Neutrophil (primary cell): ENCODE measurements at regions not wholly inside any gene's neighbourhood (a gene's known extent, or its start where the extent isn't known, plus 50 kb on each side); places are given as distances from the start of the nearest gene placed in this dataset.

Experiments
- H3K27ac ChIP-seq: fragments of 200-600 bp; sonication (generic); 2 replicates; pipeline ENCODE4 v1.5.1; 2016; ENCODE audit warnings: mild to moderate bottlenecking, moderate library complexity
- H3K27me3 ChIP-seq: fragments of 200-600 bp; sonication (generic); 2 replicates; pipeline ENCODE4 v1.6.0; 2016; ENCODE audit warnings: mild to moderate bottlenecking
- H3K36me3 ChIP-seq: fragments of 200-600 bp; sonication (generic); 2 replicates; pipeline ENCODE4 v1.5.1; 2017
- H3K4me1 ChIP-seq, 2 experiments: fragments of 200-600 bp in 1 of 2; sonication (generic) in 1 of 2; 1 replicate in 1 of 2; 2 replicates in 1 of 2; pipeline versions ENCODE4 v1.5.1 to v1.6.1; 2013 to 2016; ENCODE audit warnings: low read depth in 1 of 2, low read length in 1 of 2, mild to moderate bottlenecking in 1 of 2, moderate library complexity in 1 of 2; ENCODE audit not compliant: control insufficient read depth in 1 of 2, insufficient read depth in 1 of 2
- H3K4me3 ChIP-seq, 2 experiments: fragments of 200-600 bp in 1 of 2; sonication (generic) in 1 of 2; 1 replicate in 1 of 2; 2 replicates in 1 of 2; pipeline ENCODE4 v1.5.1; 2013 to 2016; ENCODE audit warnings: low read depth in 1 of 2, low read length in 1 of 2, mild to moderate bottlenecking in 1 of 2, moderate library complexity in 1 of 2
- H3K9me3 ChIP-seq: fragments of 200-600 bp; sonication (generic); 2 replicates; pipeline ENCODE4 v1.5.1; 2016
- TF ChIP-seq, protein P1 (sequence below): fragments of 200-600 bp; sonication (generic); IDR thresholded peaks from 2 replicates; pipeline ENCODE4 v1.5.1; 2016; ENCODE audit warnings: antibody characterized with exemption

DNA sequence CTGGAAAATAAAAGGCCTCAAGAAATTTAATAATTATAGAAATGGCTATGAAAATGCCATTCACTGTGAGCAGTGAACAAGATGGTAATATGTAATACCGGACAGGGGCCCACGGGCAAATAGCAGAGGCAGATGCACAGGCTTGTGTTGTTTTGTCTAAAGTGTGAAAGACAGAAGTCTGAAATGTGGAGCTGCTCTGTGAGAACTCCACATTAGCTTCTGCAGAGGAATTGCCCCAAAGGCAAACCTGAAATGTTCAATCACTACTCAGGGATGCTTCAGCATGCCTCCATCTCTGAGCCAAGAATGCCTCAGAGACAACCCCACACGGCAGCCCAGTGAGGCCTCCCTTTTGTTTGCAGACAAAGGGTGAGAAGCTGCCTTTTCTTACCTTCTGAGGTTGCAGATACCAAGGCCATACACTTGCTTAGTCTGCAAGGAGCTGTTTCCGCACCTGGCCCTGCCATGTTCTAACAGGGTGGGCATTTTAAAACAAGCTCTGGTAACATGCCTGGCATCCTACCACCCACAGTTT is 124.3 kb upstream of the CXCL14 start:
- TF ChIP-seq, protein P1, sequence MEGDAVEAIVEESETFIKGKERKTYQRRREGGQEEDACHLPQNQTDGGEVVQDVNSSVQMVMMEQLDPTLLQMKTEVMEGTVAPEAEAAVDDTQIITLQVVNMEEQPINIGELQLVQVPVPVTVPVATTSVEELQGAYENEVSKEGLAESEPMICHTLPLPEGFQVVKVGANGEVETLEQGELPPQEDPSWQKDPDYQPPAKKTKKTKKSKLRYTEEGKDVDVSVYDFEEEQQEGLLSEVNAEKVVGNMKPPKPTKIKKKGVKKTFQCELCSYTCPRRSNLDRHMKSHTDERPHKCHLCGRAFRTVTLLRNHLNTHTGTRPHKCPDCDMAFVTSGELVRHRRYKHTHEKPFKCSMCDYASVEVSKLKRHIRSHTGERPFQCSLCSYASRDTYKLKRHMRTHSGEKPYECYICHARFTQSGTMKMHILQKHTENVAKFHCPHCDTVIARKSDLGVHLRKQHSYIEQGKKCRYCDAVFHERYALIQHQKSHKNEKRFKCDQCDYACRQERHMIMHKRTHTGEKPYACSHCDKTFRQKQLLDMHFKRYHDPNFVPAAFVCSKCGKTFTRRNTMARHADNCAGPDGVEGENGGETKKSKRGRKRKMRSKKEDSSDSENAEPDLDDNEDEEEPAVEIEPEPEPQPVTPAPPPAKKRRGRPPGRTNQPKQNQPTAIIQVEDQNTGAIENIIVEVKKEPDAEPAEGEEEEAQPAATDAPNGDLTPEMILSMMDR, result no peak
- no peaks in the 10 kb centered on the region for H3K4me1 ChIP-seq
- no peaks in the 10 kb centered on the region for H3K27me3 ChIP-seq
- H3K36me3 ChIP-seq, result no peaks in the 10 kb centered on the region
- no peak overlapping the region for H3K27ac ChIP-seq
- no peaks in the 10 kb centered on the region for H3K9me3 ChIP-seq
- H3K4me3 ChIP-seq, result no peak overlapping the region

GRCh38 chr5:135702191-135702590 is 123.4 kb upstream of the CXCL14 start:
- Histone ChIP-seq H3K9me3 (no peaks in the 10 kb centered on the region), H3K36me3 (no peaks in the 10 kb centered on the region), H3K4me1 (no peaks in the 10 kb centered on the region), H3K4me3 (no peak overlapping the region), H3K27me3 (no peaks in the 10 kb centered on the region), H3K27ac (no peak overlapping the region)
- TF ChIP-seq, protein P1, result no peak

- H3K4me1 ChIP-seq, result no peaks in the 10 kb centered on the region
- H3K27me3 ChIP-seq, result no peaks in the 10 kb centered on the region
- H3K9me3 ChIP-seq, result no peaks in the 10 kb centered on the region
- no peak overlapping the region for H3K4me3 ChIP-seq
- no peak overlapping the region for H3K27ac ChIP-seq
- H3K36me3 ChIP-seq, result no peaks in the 10 kb centered on the region
- TF ChIP-seq, protein P1, result no peak
These were observed 121.9 kb upstream of the CXCL14 start for GRCh38 chr5:135700731-135701130.

DNA sequence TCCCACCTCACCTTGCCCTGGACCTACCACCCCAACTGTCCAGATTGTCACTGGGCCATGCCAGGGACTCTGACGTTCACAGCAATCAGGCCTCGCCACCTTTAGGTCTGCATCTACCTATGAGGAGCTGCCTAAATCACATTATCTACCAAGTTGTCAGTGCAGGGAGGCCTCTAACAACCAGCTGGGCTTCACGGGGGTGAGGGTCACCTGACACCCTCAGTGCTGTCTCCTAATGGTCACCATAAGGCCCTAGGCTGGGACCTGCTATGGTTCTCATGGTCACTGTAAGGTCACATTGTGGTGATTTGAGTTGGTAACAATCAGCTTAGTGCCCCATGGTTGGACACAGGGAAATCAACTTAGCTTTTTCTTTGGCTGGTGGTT is 119.2 kb upstream of the CXCL14 start:
- no peaks in the 10 kb centered on the region for H3K4me1 ChIP-seq
- H3K9me3 ChIP-seq, result no peaks in the 10 kb centered on the region
- no peaks in the 10 kb centered on the region for H3K36me3 ChIP-seq
- H3K27ac ChIP-seq, result no peak overlapping the region
- H3K27me3 ChIP-seq, result no peaks in the 10 kb centered on the region
- no peak overlapping the region for H3K4me3 ChIP-seq
- TF ChIP-seq, protein P1, result no peak

GRCh38 chr5:135697251-135697958 is 118.6 kb upstream of the CXCL14 start:
- no peaks in the 10 kb centered on the region for H3K36me3 ChIP-seq
- no peak overlapping the region for H3K27ac ChIP-seq
- H3K4me3 ChIP-seq, result no peak overlapping the region
- H3K27me3 ChIP-seq, result no peaks in the 10 kb centered on the region
- H3K9me3 ChIP-seq, result no peaks in the 10 kb centered on the region
- H3K4me1 ChIP-seq, result no peaks in the 10 kb centered on the region
- TF ChIP-seq, protein P1, result no peak
